Mesendoderm (in vitro differentiated cells): ENCODE measurements at regions not wholly inside any gene's neighbourhood (a gene's known extent, or its start where the extent isn't known, plus 50 kb on each side); places are given as distances from the start of the nearest gene placed in this dataset.

Experiments
- DNase-seq: peaks from one replicate; pipeline ENCODE4 v3.0.0; 2013
- H2AK5ac ChIP-seq: 2 replicates; pipeline ENCODE4 v1.6.1; 2013; ENCODE audit warnings: low read length, inconsistent platforms
- H2BK120ac ChIP-seq: 2 replicates; pipeline ENCODE4 v1.6.1; 2013; ENCODE audit warnings: low read depth, mild to moderate bottlenecking, low read length, moderate library complexity, mixed read lengths
- H2BK15ac ChIP-seq: replicated peaks from 2 replicates; pipeline ENCODE4 v1.6.1; 2013; ENCODE audit warnings: low read depth, mild to moderate bottlenecking, moderate library complexity
- H2BK5ac ChIP-seq: 2 replicates; pipeline ENCODE4 v1.6.1; 2013; ENCODE audit warnings: low read length, inconsistent platforms
- H3K18ac ChIP-seq: 2 replicates; pipeline ENCODE4 v1.6.1; 2013; ENCODE audit warnings: mild to moderate bottlenecking, low read length, mixed read lengths
- H3K23ac ChIP-seq: one replicate; pipeline ENCODE4 v1.6.1; 2013; ENCODE audit warnings: low read length
- H3K27ac ChIP-seq: 2 replicates; pipeline ENCODE4 v1.5.1; 2013; ENCODE audit warnings: low read depth, mild to moderate bottlenecking, inconsistent platforms, low read length, moderate library complexity
- H3K27me3 ChIP-seq: 2 replicates; pipeline ENCODE4 v1.6.1; 2013; ENCODE audit warnings: low read length, control low read depth, mild to moderate bottlenecking, inconsistent platforms; ENCODE audit not compliant: insufficient read depth, poor library complexity
- H3K36me3 ChIP-seq: 2 replicates; pipeline ENCODE4 v1.6.1; 2013; ENCODE audit warnings: low read length, inconsistent platforms; ENCODE audit not compliant: control insufficient read depth, insufficient read depth
- H3K4ac ChIP-seq: one replicate; pipeline ENCODE4 v1.6.1; 2013; ENCODE audit warnings: low read depth, mild to moderate bottlenecking, low read length, moderate library complexity
- H3K4me1 ChIP-seq: 2 replicates; pipeline ENCODE4 v1.6.1; 2013; ENCODE audit warnings: low read depth, low read length, inconsistent platforms; ENCODE audit not compliant: control insufficient read depth
- H3K4me2 ChIP-seq: 2 replicates; pipeline ENCODE4 v1.6.1; 2013; ENCODE audit warnings: low read length
- H3K4me3 ChIP-seq: 2 replicates; pipeline ENCODE4 v1.5.1; 2013; ENCODE audit warnings: mild to moderate bottlenecking, low read length
- H3K56ac ChIP-seq: one replicate; pipeline ENCODE4 v1.6.1; 2013; ENCODE audit warnings: low read length
- H3K79me1 ChIP-seq: 2 replicates; pipeline ENCODE4 v1.6.1; 2013; ENCODE audit warnings: low read length, inconsistent platforms
- H3K79me2 ChIP-seq: 2 replicates; pipeline ENCODE4 v1.6.1; 2013; ENCODE audit warnings: mild to moderate bottlenecking, low read length; ENCODE audit not compliant: control insufficient read depth, insufficient read depth
- H3K9ac ChIP-seq: 2 replicates; pipeline ENCODE4 v1.6.1; 2013; ENCODE audit warnings: low read length, inconsistent platforms
- H4K5ac ChIP-seq: one replicate; pipeline ENCODE4 v1.6.1; 2013; ENCODE audit warnings: low read length
- H4K8ac ChIP-seq: one replicate; pipeline ENCODE4 v1.6.1; 2013; ENCODE audit warnings: low read depth, mild to moderate bottlenecking, control low read depth, low read length, moderate library complexity
- WGBS: extraction: QIAGEN DNeasy Blood & Tissue Kit; methylation state at CpG from one replicate; pipeline ENCODE4 v1.1.7; 2013; ENCODE audit warnings: low lambda C conversion rate, missing lambda C conversion rate; ENCODE audit not compliant: insufficient coverage; ENCODE audit errors: extremely low coverage; 5-methylcytosine and 5-hydroxymethylcytosine counted together

DNA sequence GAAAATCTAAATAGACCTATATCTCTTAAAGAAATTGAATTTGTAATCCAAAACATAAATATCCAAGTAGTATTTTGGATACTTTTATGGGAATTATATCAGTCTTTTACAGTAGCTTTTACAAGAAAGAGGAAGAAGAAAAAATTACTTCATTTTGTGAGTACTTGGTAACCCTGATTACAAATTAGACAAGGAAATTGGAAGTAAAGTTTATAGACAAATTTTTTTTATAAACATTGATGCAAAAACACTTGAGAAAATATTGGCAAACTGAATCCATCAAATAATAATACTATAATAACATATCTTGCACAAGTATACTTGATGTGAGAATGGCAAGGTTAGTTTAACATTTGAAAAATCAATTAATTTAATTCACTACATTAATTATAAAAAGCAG, 954.1 kb upstream of the MIR17HG start:
- Histone ChIP-seq H3K79me1 (no peaks in the 10 kb centered on the region), H3K27me3 (no peaks in the 10 kb centered on the region), H3K56ac (no peak overlapping the region), H2BK5ac (no peak overlapping the region), H3K9ac (no peak overlapping the region), H3K27ac (no peak overlapping the region), H3K36me3 (no peaks in the 10 kb centered on the region), H3K18ac (no peak overlapping the region), H2AK5ac (no peak overlapping the region), H4K8ac (no peak overlapping the region), H2BK15ac (no peak overlapping the region), H3K23ac (no peak overlapping the region), H3K4me2 (no peak overlapping the region), H3K4ac (no peak overlapping the region), H3K4me1 (peaks cover 5% of the 10 kb centered on the region), H3K4me3 (no peak overlapping the region), H2BK120ac (no peak overlapping the region), H3K79me2 (no peaks in the 10 kb centered on the region), H4K5ac (no peak overlapping the region)
- no peak for DNase-seq

DNA sequence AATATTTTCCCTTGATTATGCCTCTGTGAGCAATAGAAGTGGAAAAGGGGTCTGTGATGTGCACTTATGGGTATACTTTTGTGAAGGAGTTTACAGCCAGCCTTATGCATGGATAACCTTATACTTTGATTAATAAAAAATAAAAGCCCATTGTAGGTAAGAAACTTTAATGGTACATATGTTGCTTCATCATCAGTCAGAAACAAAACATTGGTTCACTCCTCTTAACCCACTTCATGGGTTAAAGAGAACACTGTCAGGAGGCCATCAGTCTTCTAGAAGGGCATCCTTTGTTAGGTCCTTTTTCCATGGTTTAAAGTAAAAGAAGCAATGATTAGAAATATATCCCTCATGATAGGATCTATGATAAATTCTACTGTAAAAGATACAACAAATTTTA, 952.1 kb upstream of the MIR17HG start:
- no peak overlapping the region for H3K4ac ChIP-seq
- H4K8ac ChIP-seq: no peak overlapping the region
- no peak overlapping the region for H2BK15ac ChIP-seq
- H3K9ac ChIP-seq: no peak overlapping the region
- no peak overlapping the region for H3K27ac ChIP-seq
- H4K5ac ChIP-seq: no peak overlapping the region
- peak overlapping the region; percentile 82 for H2BK120ac ChIP-seq
- no peak overlapping the region for H2BK5ac ChIP-seq
- H3K23ac ChIP-seq: no peak overlapping the region
- no peak overlapping the region for H2AK5ac ChIP-seq
- peaks cover 5% of the 10 kb centered on the region for H3K4me1 ChIP-seq
- H3K4me3 ChIP-seq: no peak overlapping the region
- DNase-seq: no peak
- no peak overlapping the region for H3K56ac ChIP-seq
- no peak overlapping the region for H3K4me2 ChIP-seq
- no peaks in the 10 kb centered on the region for H3K79me1 ChIP-seq
- peak overlapping the region; percentile 41 for H3K18ac ChIP-seq
- H3K79me2 ChIP-seq: no peaks in the 10 kb centered on the region
- no peaks in the 10 kb centered on the region for H3K27me3 ChIP-seq
- H3K36me3 ChIP-seq: no peaks in the 10 kb centered on the region

DNA sequence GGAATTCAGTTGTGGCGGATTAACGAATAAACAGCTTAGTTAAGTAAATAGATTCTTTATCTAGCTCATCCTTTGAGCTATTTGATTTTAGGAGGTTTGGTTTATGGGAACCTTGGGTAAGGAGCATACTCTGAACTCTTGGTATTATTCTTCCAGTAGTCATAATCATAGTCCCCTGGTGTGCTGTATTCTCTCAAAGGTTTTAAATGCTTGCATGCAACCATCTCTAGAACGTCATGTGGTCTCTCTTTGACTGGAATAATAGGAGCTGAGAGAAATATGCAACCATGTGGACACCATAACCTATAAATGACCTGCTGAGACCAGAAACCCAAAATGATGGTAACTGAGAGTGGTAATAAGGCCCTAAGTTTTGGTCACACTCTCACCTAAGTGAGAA, 951.6 kb upstream of the MIR17HG start:
- Histone ChIP-seq H3K23ac (no peak overlapping the region), H3K27me3 (no peaks in the 10 kb centered on the region), H3K56ac (no peak overlapping the region), H3K4ac (no peak overlapping the region), H4K5ac (peak overlapping the region; percentile 49), H2BK15ac (no peak overlapping the region), H3K36me3 (no peaks in the 10 kb centered on the region), H2BK120ac (no peak overlapping the region), H3K79me2 (no peaks in the 10 kb centered on the region), H3K9ac (no peak overlapping the region), H3K27ac (peak overlapping the region; percentile 83), H3K4me3 (no peak overlapping the region), H4K8ac (no peak overlapping the region), H2AK5ac (no peak overlapping the region), H3K4me2 (no peak overlapping the region), H3K79me1 (no peaks in the 10 kb centered on the region), H2BK5ac (no peak overlapping the region), H3K18ac (no peak overlapping the region), H3K4me1 (peaks cover 5% of the 10 kb centered on the region)
- WGBS: no CpG with 5 or more reads among the region's 3 CpGs
- no peak for DNase-seq

DNA sequence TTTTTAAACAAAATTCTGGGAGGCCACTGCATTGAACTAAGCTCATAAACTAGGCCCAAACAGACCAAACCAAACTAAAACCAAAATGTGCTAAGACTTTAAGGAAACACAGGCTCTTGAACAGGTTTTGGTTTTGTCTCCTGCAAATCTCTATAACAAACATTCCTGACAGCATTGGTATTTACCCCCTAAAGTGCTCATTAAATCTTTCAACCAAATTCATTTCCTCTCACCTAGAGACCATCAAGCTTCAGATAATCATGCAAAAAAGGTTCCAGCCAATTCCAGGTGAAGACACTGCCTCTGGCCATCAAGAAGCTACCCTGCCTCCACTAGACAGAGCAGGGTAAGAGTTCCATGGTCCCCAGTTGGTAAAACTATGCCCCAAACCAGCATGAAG, 951.2 kb upstream of the MIR17HG start:
- Histone ChIP-seq H3K56ac (no peak overlapping the region), H3K9ac (no peak overlapping the region), H3K4ac (no peak overlapping the region), H3K18ac (no peak overlapping the region), H4K5ac (no peak overlapping the region), H3K27me3 (no peaks in the 10 kb centered on the region), H3K79me2 (no peaks in the 10 kb centered on the region), H3K4me2 (no peak overlapping the region), H3K27ac (peak overlapping the region; percentile 83), H3K36me3 (no peaks in the 10 kb centered on the region), H2BK15ac (no peak overlapping the region), H3K4me1 (peaks cover 5% of the 10 kb centered on the region), H2AK5ac (no peak overlapping the region), H3K79me1 (no peaks in the 10 kb centered on the region), H3K23ac (no peak overlapping the region), H4K8ac (no peak overlapping the region), H3K4me3 (no peak overlapping the region), H2BK5ac (peak overlapping the region; percentile 13), H2BK120ac (peak overlapping the region; percentile 61)
- peak; percentile 60 for DNase-seq

DNA sequence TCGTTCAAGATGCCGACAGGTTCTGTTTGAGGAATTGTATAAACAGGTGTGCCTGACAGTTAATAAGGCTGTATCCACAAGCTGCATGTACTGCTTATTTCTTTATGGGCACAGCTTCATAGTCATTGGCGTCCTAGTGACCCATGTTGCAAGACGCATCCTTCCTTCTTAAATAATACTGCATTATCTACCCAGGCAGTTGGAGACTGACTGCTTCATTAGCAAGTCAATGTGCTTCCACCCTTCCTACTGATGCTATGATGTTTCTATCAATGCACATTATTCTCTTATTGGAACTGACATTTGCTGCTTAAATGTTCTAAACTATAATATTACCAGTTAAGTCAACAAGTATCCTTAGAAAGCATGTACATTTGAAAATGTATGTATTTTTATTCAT, 950.0 kb upstream of the MIR17HG start:
- Histone ChIP-seq H3K27ac (no peak overlapping the region), H2BK5ac (no peak overlapping the region), H3K36me3 (no peaks in the 10 kb centered on the region), H3K9ac (no peak overlapping the region), H2BK120ac (no peak overlapping the region), H3K79me1 (no peaks in the 10 kb centered on the region), H2AK5ac (no peak overlapping the region), H4K5ac (no peak overlapping the region), H3K4me2 (no peak overlapping the region), H3K56ac (no peak overlapping the region), H3K4me1 (peaks cover 5% of the 10 kb centered on the region), H3K18ac (no peak overlapping the region), H3K79me2 (no peaks in the 10 kb centered on the region), H3K27me3 (no peaks in the 10 kb centered on the region), H4K8ac (no peak overlapping the region), H3K4me3 (no peak overlapping the region), H3K4ac (no peak overlapping the region), H3K23ac (no peak overlapping the region), H2BK15ac (no peak overlapping the region)
- no CpG with 5 or more reads among the region's 4 CpGs for WGBS
- no peak for DNase-seq

DNA sequence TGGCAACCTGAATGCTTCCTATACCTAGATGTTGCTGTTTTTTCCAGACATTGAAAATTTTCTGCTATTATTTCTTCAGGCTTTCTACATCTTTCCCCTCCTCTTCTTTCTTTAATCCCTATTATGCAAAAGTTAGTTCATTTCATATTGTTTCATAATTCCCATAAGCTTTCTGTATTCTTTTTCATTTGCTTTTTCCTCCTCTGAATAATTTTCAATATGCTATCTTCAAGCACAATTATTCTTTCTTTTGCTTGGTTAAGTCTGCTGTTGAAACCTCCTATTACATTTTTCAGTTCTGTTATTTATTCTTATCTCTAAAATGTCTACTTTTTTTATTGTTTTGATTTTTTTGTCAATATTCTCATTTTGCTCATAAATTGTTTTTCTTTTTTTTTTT, 947.1 kb upstream of the MIR17HG start:
- Histone ChIP-seq H3K79me1 (no peaks in the 10 kb centered on the region), H3K23ac (no peak overlapping the region), H2BK15ac (no peak overlapping the region), H3K27ac (no peak overlapping the region), H4K5ac (no peak overlapping the region), H3K4me2 (no peak overlapping the region), H3K56ac (no peak overlapping the region), H3K4ac (no peak overlapping the region), H3K4me1 (peaks cover 5% of the 10 kb centered on the region), H2BK5ac (no peak overlapping the region), H4K8ac (no peak overlapping the region), H3K4me3 (no peak overlapping the region), H3K79me2 (no peaks in the 10 kb centered on the region), H2AK5ac (no peak overlapping the region), H3K27me3 (no peaks in the 10 kb centered on the region), H3K18ac (no peak overlapping the region), H3K36me3 (no peaks in the 10 kb centered on the region), H3K9ac (no peak overlapping the region), H2BK120ac (no peak overlapping the region)
- DNase-seq: no peak
